ENCODE measurements at regions not wholly inside any gene's neighbourhood (a gene's known extent, or its start where the extent isn't known, plus 50 kb on each side); places are given as distances from the start of the nearest gene placed in this dataset.
"Not testable (repeated sequence)": the region's sequence is repeated elsewhere in the genome, so short reads cannot be mapped to it uniquely, and the experiment has no call there.

DNA sequence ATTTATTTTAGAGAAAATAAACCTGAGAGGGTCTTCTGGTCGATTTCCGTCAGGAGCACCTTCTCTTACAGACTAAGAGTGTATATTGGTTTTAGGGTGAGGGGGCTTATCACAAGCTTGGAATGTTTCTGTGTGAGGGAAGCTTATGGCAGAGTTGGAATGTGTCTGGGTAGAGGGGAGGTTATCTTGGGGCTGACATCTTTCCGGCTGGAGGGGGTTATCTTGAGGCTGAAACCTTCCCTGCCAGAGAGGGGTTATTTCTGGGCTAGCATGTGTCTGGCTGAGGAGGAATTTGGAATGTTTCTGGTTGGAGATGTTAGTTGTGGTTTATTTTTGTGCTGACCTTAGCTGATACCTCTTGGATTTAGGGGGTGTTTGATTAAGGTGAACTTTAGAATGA, 1312.1 kb downstream of the ADGRL3 start:
- intact Hi-C loops (cut with DNase I) = no loop called here
- Histone ChIP-seq H3K27me3 (ENCODE audit: low read depth) (no peaks in the 10 kb centered on the region), H3K27ac (no peak overlapping the region), H3K36me3 (no peaks in the 10 kb centered on the region), H3K9me3 (no peaks in the 10 kb centered on the region), H3K4me3 (no peak overlapping the region), H3K4me1 (no peaks in the 10 kb centered on the region)
- TF ChIP-seq CTCF (IDR thresholded peaks at IDR 0.05) = no peak
- ATAC-seq (no peak), DNase-seq (no peak)

GRCh38 chr4:62510228-62510627, 1310.1 kb downstream of the ADGRL3 start:
- Histone ChIP-seq H3K27me3 (ENCODE audit: low read depth) (no peaks in the 10 kb centered on the region), H3K9me3 (no peaks in the 10 kb centered on the region), H3K4me1 (no peaks in the 10 kb centered on the region), H3K4me3 (no peak overlapping the region), H3K36me3 (no peaks in the 10 kb centered on the region), H3K27ac (no peak overlapping the region)
- DNase-seq (no peak), ATAC-seq (no peak)
- TF ChIP-seq CTCF (IDR thresholded peaks at IDR 0.05) = no peak
- intact Hi-C loops (cut with DNase I) = no loop called here

DNA sequence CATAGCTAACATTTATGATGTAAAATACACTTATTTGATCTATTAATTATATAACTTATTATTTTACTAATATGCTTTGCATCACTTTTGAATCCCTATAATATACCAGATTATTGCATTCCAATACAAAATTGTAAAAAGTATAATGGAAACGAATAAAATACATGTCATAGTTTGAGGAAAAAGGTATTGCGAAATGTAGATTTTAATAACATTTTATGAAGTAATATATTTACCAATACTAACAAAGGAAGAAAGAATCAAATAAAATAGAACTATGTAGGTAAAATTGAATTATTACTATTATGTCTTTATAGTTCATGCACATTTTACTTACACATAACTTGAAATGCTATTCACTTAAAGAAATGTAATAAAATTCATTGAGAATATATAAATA, 1300.2 kb downstream of the ADGRL3 start:
- Histone ChIP-seq H3K36me3 (no peaks in the 10 kb centered on the region), H3K27ac (no peak overlapping the region), H3K4me1 (no peaks in the 10 kb centered on the region), H3K9me3 (no peaks in the 10 kb centered on the region), H3K27me3 (ENCODE audit: low read depth) (no peaks in the 10 kb centered on the region), H3K4me3 (no peak overlapping the region)
- no peak for TF ChIP-seq CTCF (IDR thresholded peaks at IDR 0.05)
- intact Hi-C loops (cut with DNase I) = no loop called here
- ATAC-seq (no peak), DNase-seq (no peak)

GRCh38 chr4:62495032-62495431, 1294.9 kb downstream of the ADGRL3 start:
- intact Hi-C loops (cut with DNase I) = no loop called here
- DNase-seq (no peak), ATAC-seq (no peak)
- no peaks in the 10 kb centered on the region for H3K27me3 ChIP-seq (ENCODE audit: low read depth)
- no peak for TF ChIP-seq CTCF (IDR thresholded peaks at IDR 0.05)
- no peaks in the 10 kb centered on the region for H3K36me3 ChIP-seq
- no peaks in the 10 kb centered on the region for H3K9me3 ChIP-seq
- H3K27ac ChIP-seq = no peak overlapping the region
- H3K4me3 ChIP-seq = no peak overlapping the region
- H3K4me1 ChIP-seq = no peaks in the 10 kb centered on the region

DNA sequence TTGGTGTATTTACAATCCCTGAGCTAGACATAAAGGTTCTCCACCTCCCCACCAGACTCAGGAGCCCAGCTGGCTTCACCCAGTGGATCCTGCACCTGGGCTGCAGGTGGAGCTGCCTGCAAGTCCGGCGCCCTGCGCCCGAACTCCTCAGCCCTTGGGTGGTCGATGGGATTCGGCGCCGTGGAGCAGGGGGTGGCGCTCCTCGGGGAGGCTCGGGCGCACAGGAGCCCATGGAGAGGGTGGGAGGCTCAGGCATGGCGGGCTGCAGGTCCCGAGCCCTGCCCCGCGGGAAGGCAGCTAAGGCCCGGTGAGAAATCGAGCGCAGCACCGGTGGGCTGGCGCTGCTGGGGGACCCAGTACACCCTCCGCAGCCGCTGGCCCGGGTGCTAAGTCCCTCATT, 1291.6 kb downstream of the ADGRL3 start:
- H3K9me3 ChIP-seq; H3K27ac ChIP-seq; ATAC-seq; H3K36me3 ChIP-seq; intact Hi-C loops (cut with DNase I); DNase-seq; H3K4me3 ChIP-seq; H3K27me3 ChIP-seq (ENCODE audit: low read depth); H3K4me1 ChIP-seq: not testable (repeated sequence)

DNA sequence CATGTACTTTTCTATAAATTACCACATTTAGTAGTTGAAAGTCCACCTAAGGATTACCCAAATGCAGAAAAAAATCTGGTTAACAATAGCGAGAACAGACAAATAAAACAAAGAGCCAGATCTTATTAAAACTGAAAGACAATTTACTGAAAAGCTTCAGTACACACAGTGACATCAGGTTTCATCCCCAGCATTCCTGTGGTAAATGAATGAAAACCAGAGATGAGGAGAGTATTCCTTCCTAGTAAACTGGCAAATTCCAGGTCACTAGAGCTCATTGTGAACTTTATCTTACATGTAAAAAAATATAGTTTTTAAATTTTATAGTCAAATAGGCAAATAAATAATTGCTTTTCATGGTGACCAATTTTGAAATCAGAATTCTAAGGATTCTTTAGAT, 1290.5 kb downstream of the ADGRL3 start:
- no peaks in the 10 kb centered on the region for H3K36me3 ChIP-seq
- no peak for ATAC-seq
- no peak overlapping the region for H3K4me3 ChIP-seq
- H3K4me1 ChIP-seq = no peaks in the 10 kb centered on the region
- no peaks in the 10 kb centered on the region for H3K9me3 ChIP-seq
- intact Hi-C loops (cut with DNase I) = no loop called here
- no peak for TF ChIP-seq CTCF (IDR thresholded peaks at IDR 0.05)
- no peak for DNase-seq
- no peak overlapping the region for H3K27ac ChIP-seq
- H3K27me3 ChIP-seq (ENCODE audit: low read depth) = no peaks in the 10 kb centered on the region

Data from lower lobe of right lung (tissue), 2 donors.